Small intestine (tissue), 7 donors: ENCODE measurements at regions not wholly inside any gene's neighbourhood (a gene's known extent, or its start where the extent isn't known, plus 50 kb on each side); places are given as distances from the start of the nearest gene placed in this dataset.

Source experiments
- DNase-seq, 2 donors: peaks; one replicate each; pipeline versions ENCODE4 v3.0.0 to v3.0.0-alpha.2; 2013
- FAIRE-seq: peaks from 2 replicates; lab custom pipeline; 2012; peaks lifted over from hg19 to GRCh38; lab: Jason Lieb, UNC
- H3K27ac ChIP-seq, 3 donors: one replicate each; pipeline ENCODE4 v1.5.1; 2013; ENCODE audit warnings: low read length in 2 of 3, mild to moderate bottlenecking in 2 of 3, control low read depth in 1 of 3, inconsistent platforms in 1 of 3, low read depth in 1 of 3, moderate library complexity in 1 of 3
- H3K27me3 ChIP-seq, 3 donors: one replicate each; pipeline ENCODE4 v1.6.1; 2013; ENCODE audit warnings: low read length in 3 of 3, inconsistent platforms in 1 of 3; ENCODE audit not compliant: control insufficient read depth in 3 of 3, insufficient read depth in 3 of 3
- H3K36me3 ChIP-seq, 3 donors: one replicate each; pipeline ENCODE4 v1.6.1; 2013; ENCODE audit warnings: low read length in 3 of 3, inconsistent platforms in 1 of 3, low read depth in 1 of 3, mild to moderate bottlenecking in 1 of 3, moderate library complexity in 1 of 3; ENCODE audit not compliant: control insufficient read depth in 3 of 3, insufficient read depth in 2 of 3
- H3K4me1 ChIP-seq, 3 donors: one replicate each; pipeline ENCODE4 v1.6.1; 2013; ENCODE audit warnings: low read length in 2 of 3, inconsistent platforms in 1 of 3, low read depth in 1 of 3, mild to moderate bottlenecking in 1 of 3, moderate library complexity in 1 of 3; ENCODE audit not compliant: control insufficient read depth in 3 of 3, insufficient read depth in 2 of 3
- H3K4me3 ChIP-seq, 3 donors: one replicate each; pipeline ENCODE4 v1.5.1; 2013; ENCODE audit warnings: low read length in 3 of 3, control low read depth in 1 of 3, inconsistent platforms in 1 of 3, low read depth in 1 of 3, mild to moderate bottlenecking in 1 of 3, moderate library complexity in 1 of 3
- H3K9me3 ChIP-seq, 2 donors: one replicate each; pipeline ENCODE4 v1.6.1; 2013; ENCODE audit warnings: low read depth in 1 of 2, low read length in 1 of 2; ENCODE audit not compliant: control insufficient read depth in 2 of 2, insufficient read depth in 1 of 2
- WGBS, 3 donors: extraction: QIAGEN DNeasy Blood & Tissue Kit; methylation state at CpG; one replicate each; pipeline ENCODE4 v1.1.7; 2013; 5-methylcytosine and 5-hydroxymethylcytosine counted together
- donor health status: healthy with polysubstance abuse.
- donor health status: control.
- donor health status: control.
- donor health status: Bipolar disorder and iron deficiency.
- donor health status: healthy.

- no peak overlapping the region for H3K27ac ChIP-seq
- peaks cover 0 to 30% of the 10 kb centered on the region in 2 donors for H3K9me3 ChIP-seq
- peak in 1 of 2 donors; percentile 12 for DNase-seq
- no peak for FAIRE-seq
- H3K4me1 ChIP-seq, result no peaks in the 10 kb centered on the region
- H3K27me3 ChIP-seq, result no peaks in the 10 kb centered on the region
- WGBS, 3 donors, result 46 to 65% (median 59%) methylated on average over 8 of the region's 8 CpGs
- no peaks in the 10 kb centered on the region for H3K36me3 ChIP-seq
- H3K4me3 ChIP-seq, result no peak overlapping the region
Observed at GRCh38 chr6:165091121-165091785, 218.2 kb downstream of the C6orf118 start.

- no peaks in the 10 kb centered on the region for H3K36me3 ChIP-seq
- H3K4me1 ChIP-seq, result no peaks in the 10 kb centered on the region
- H3K9me3 ChIP-seq, result peaks cover 0 to 24% of the 10 kb centered on the region in 2 donors
- no peak for FAIRE-seq
- WGBS, 3 donors, result 67 to 80% (median 72%) methylated on average over 8 of the region's 8 CpGs
- H3K4me3 ChIP-seq, result no peak overlapping the region
- no peaks in the 10 kb centered on the region for H3K27me3 ChIP-seq
- no peak for DNase-seq
- no peak overlapping the region for H3K27ac ChIP-seq
Observed at GRCh38 chr6:165090242-165090641, 219.2 kb downstream of the C6orf118 start.

GRCh38 chr6:165086814-165087213 lies 222.6 kb downstream of the C6orf118 start:
- no peaks in the 10 kb centered on the region for H3K4me1 ChIP-seq
- H3K27ac ChIP-seq, result no peak overlapping the region
- no peak for FAIRE-seq
- WGBS, 3 donors, result 81 to 91% (median 84%) methylated on average over 3 of the region's 3 CpGs
- no peak for DNase-seq
- no peaks in the 10 kb centered on the region for H3K36me3 ChIP-seq
- H3K27me3 ChIP-seq, result no peaks in the 10 kb centered on the region
- H3K4me3 ChIP-seq, result no peak overlapping the region
- peaks cover 0 to 17% of the 10 kb centered on the region in 2 donors for H3K9me3 ChIP-seq

GRCh38 chr6:165082636-165083035 lies 226.8 kb downstream of the C6orf118 start:
- Histone ChIP-seq H3K9me3 (peaks cover 0 to 3% of the 10 kb centered on the region in 2 donors), H3K27ac (no peak overlapping the region), H3K27me3 (no peaks in the 10 kb centered on the region), H3K4me3 (no peak overlapping the region), H3K4me1 (no peaks in the 10 kb centered on the region), H3K36me3 (no peaks in the 10 kb centered on the region)
- DNase-seq (no peak), FAIRE-seq (no peak)
- WGBS, 3 donors, result 85 to 87% (median 86%) methylated on average over 2 of the region's 2 CpGs

- no peak for DNase-seq
- no peaks in the 10 kb centered on the region for H3K36me3 ChIP-seq
- H3K27ac ChIP-seq, result no peak overlapping the region
- H3K4me1 ChIP-seq, result no peaks in the 10 kb centered on the region
- no peak for FAIRE-seq
- WGBS, 3 donors, result 72 to 77% (median 75%) methylated on average over 9 of the region's 9 CpGs
- H3K4me3 ChIP-seq, result no peak overlapping the region
- peaks cover 0 to 3% of the 10 kb centered on the region in 2 donors for H3K9me3 ChIP-seq
- H3K27me3 ChIP-seq, result no peaks in the 10 kb centered on the region
Observed at GRCh38 chr6:165081944-165082532, 227.4 kb downstream of the C6orf118 start.

- FAIRE-seq, result no peak
- DNase-seq, result no peak
- peaks cover 0 to 3% of the 10 kb centered on the region in 2 donors for H3K9me3 ChIP-seq
- 77 to 84% (median 82%) methylated on average over 2 of the region's 2 CpGs for WGBS, 3 donors
- no peaks in the 10 kb centered on the region for H3K36me3 ChIP-seq
- no peak overlapping the region for H3K4me3 ChIP-seq
- H3K27me3 ChIP-seq, result no peaks in the 10 kb centered on the region
- no peak overlapping the region for H3K27ac ChIP-seq
- no peaks in the 10 kb centered on the region for H3K4me1 ChIP-seq
Observed at GRCh38 chr6:165077876-165078275, 231.5 kb downstream of the C6orf118 start.

- Histone ChIP-seq H3K9me3 (peaks cover 0 to 8% of the 10 kb centered on the region in 2 donors), H3K27me3 (no peaks in the 10 kb centered on the region), H3K27ac (no peak overlapping the region), H3K36me3 (no peaks in the 10 kb centered on the region), H3K4me3 (no peak overlapping the region), H3K4me1 (no peaks in the 10 kb centered on the region)
- FAIRE-seq, result no peak
- 89 to 91% (median 90%) methylated on average over 4 of the region's 4 CpGs for WGBS, 3 donors
- no peak for DNase-seq
Observed at GRCh38 chr6:165071906-165072305, 237.5 kb downstream of the C6orf118 start.

- no peak for FAIRE-seq
Observed at GRCh38 chr6:165060720-165061119, 248.7 kb downstream of the C6orf118 start.

More at GRCh38 chr6:165060720-165061119, 248.7 kb downstream of the C6orf118 start:
- DNase-seq, result no peak
- Histone ChIP-seq H3K4me1 (no peaks in the 10 kb centered on the region), H3K36me3 (no peaks in the 10 kb centered on the region), H3K27me3 (no peaks in the 10 kb centered on the region), H3K9me3 (peaks cover 0 to 23% of the 10 kb centered on the region in 2 donors), H3K27ac (no peak overlapping the region), H3K4me3 (no peak overlapping the region)
- WGBS, 3 donors, result 62 to 73% (median 64%) methylated on average over 3 of the region's 3 CpGs
